ENCODE measurements at regions not wholly inside any gene's neighbourhood (a gene's known extent, or its start where the extent isn't known, plus 50 kb on each side); places are given as distances from the start of the nearest gene placed in this dataset.
"Not testable (repeated sequence)": the region's sequence is repeated elsewhere in the genome, so short reads cannot be mapped to it uniquely, and the experiment has no call there.

GRCh38 chr1:238336531-238336930 is 445.8 kb upstream of the ZP4 start:
- peak overlapping the region; percentile 54 for H3K27ac ChIP-seq
- ChIA-PET CTCF (no interaction called here), POLR2A (ENCODE audit: low non-redundant PET) (no interaction called here)
- TF ChIP-seq, protein P1, sequence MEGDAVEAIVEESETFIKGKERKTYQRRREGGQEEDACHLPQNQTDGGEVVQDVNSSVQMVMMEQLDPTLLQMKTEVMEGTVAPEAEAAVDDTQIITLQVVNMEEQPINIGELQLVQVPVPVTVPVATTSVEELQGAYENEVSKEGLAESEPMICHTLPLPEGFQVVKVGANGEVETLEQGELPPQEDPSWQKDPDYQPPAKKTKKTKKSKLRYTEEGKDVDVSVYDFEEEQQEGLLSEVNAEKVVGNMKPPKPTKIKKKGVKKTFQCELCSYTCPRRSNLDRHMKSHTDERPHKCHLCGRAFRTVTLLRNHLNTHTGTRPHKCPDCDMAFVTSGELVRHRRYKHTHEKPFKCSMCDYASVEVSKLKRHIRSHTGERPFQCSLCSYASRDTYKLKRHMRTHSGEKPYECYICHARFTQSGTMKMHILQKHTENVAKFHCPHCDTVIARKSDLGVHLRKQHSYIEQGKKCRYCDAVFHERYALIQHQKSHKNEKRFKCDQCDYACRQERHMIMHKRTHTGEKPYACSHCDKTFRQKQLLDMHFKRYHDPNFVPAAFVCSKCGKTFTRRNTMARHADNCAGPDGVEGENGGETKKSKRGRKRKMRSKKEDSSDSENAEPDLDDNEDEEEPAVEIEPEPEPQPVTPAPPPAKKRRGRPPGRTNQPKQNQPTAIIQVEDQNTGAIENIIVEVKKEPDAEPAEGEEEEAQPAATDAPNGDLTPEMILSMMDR (conservative IDR thresholded peaks at IDR 0.05; ENCODE audit: low read depth), result no peak
- DNase-seq (ENCODE audit: low spot score), result peak; percentile 36

DNA sequence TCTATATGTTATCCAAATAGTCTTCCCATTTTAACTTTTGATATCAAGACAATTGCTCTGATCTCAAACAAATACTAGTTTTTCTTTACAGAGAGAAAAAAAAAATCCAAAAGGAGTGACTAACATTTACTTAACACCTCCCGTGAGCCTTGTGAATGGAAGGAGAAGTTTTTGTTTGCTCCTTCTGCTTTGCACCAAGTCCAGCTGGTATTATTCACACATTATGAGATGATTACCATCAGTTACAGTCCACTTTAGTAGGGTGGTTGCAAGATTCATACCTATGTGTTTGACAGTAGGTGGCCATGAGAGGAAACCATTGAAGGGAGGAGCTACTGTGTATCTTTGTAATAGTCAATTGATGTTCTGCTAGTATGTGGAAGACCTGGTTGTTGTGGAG is 443.4 kb upstream of the ZP4 start:
- TF ChIP-seq, protein P1 (conservative IDR thresholded peaks at IDR 0.05; ENCODE audit: low read depth), result no peak
- no peak for DNase-seq (ENCODE audit: low spot score)
- ChIA-PET CTCF (no interaction called here), POLR2A (ENCODE audit: low non-redundant PET) (no interaction called here)
- no peak overlapping the region for H3K27ac ChIP-seq

DNA sequence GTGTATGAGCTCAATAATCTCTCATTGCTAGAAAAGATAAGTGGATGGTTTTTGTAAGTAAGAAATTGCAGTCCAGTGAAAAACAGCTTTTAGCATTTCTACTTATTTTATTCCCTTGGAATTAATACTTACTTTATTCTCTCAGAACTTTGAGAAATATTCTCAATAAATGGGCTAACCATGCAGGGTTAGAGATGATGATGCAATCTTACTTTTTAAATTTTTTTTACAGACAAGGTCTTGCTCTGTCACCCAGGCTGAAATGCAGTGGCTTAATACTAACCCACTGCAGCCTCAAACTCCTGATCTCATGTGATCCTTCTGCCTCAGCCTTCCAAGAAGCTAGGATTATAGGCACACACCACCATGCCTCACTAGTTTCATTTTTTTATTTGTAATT is 440.8 kb upstream of the ZP4 start:
- H3K27ac ChIP-seq, result no peak overlapping the region
- POLR2A ChIA-PET (ENCODE audit: low non-redundant PET), result no interaction called here
- TF ChIP-seq, protein P1 (conservative IDR thresholded peaks at IDR 0.05; ENCODE audit: low read depth), result no peak
- CTCF ChIA-PET, result no interaction called here
- no peak for DNase-seq (ENCODE audit: low spot score)

- no peak for DNase-seq (ENCODE audit: low spot score)
Measured at GRCh38 chr1:238329671-238330070, 438.9 kb upstream of the ZP4 start.

GRCh38 chr1:238327033-238327432 is 436.3 kb upstream of the ZP4 start:
- POLR2A ChIA-PET (ENCODE audit: low non-redundant PET); DNase-seq (ENCODE audit: low spot score); H3K27ac ChIP-seq; CTCF ChIA-PET: not testable (repeated sequence)

More at GRCh38 chr1:238329671-238330070, 438.9 kb upstream of the ZP4 start:
- no peak overlapping the region for H3K27ac ChIP-seq
- TF ChIP-seq, protein P1 (conservative IDR thresholded peaks at IDR 0.05; ENCODE audit: low read depth), result no peak
- ChIA-PET POLR2A (ENCODE audit: low non-redundant PET) (no interaction called here), CTCF (no interaction called here)

GRCh38 chr1:238326479-238326878 is 435.8 kb upstream of the ZP4 start:
- POLR2A ChIA-PET (ENCODE audit: low non-redundant PET); CTCF ChIA-PET; H3K27ac ChIP-seq; DNase-seq (ENCODE audit: low spot score): not testable (repeated sequence)

DNA sequence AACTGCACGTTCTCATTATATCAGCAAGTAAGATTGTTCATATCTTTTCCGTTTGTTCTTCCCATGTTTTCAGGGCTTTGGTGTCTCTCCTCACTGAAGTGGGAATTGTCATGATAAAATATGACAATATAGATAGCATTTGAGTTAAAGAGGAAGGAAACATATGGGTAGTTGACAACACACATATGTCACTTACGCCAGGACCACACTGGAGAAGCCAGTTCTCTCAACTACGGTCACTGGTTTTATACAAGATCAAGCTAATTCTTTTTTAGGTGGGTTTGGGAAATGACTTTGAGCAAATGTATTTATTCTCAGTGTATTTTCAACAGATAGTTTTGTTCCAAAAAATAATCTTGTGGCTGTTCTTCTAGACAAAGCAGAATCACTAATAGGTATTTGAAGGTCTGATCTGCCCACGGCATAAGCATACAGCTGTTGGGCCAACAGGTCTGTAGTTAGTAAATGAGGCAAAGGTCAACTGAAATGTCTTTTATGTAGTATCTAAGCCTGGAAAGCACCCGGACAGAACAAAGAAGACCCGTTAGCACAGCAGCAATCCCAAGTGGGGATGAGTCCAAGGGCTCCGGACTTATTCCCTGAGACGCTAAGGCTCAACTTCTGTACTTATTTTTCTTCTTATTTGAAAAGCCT is 433.6 kb upstream of the ZP4 start:
- ChIA-PET CTCF (interaction anchor here (0.6 kb wide), 3 partner anchors 50 to 1097 kb away, joined by 4 to 7 read pairs (median 6); no protein-coding TSS in a partner anchor), POLR2A (ENCODE audit: low non-redundant PET) (no interaction called here)
- TF ChIP-seq, protein P1 (conservative IDR thresholded peaks at IDR 0.05; ENCODE audit: low read depth), result no peak
- no peak for DNase-seq (ENCODE audit: low spot score)
- no peak overlapping the region for H3K27ac ChIP-seq

DNA sequence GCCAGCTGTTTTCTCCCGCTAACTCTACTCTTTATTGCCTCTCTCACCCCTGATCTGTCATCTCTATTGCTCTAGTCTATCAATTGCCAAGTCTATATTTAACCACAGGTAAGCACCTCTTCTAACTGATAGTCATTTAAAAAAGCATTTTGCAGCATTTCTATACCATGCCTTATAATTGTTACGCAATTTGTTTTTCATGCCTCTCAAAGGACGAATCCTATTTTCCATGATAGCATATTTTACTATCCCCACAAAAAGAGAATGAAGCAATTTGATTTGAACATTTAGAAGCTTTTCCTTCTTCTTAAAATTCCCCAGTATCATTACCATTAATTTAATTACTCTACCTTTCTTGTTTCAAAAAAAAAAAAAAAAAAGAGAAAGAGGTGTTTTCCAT is 432.8 kb upstream of the ZP4 start:
- no peak overlapping the region for H3K27ac ChIP-seq
- TF ChIP-seq, protein P1 (conservative IDR thresholded peaks at IDR 0.05; ENCODE audit: low read depth), result no peak
- POLR2A ChIA-PET (ENCODE audit: low non-redundant PET), result no interaction called here
- DNase-seq (ENCODE audit: low spot score), result no peak
- CTCF ChIA-PET, result interaction anchor here (0.6 to 0.7 kb wide), 4 partner anchors 49 to 1098 kb away, joined by 3 to 7 read pairs (median 5); no protein-coding TSS in a partner anchor

All from RWPE1 (cell line).